ENCODE measurements at regions not wholly inside any gene's neighbourhood (a gene's known extent, or its start where the extent isn't known, plus 50 kb on each side); places are given as distances from the start of the nearest gene placed in this dataset.

GRCh38 chr22:48880749-48881148 is 946.9 kb downstream of the BRD1 start:
- TF ChIP-seq EZH2 (IDR thresholded peaks at IDR 0.05; ENCODE audit: low read depth, unreplicated experiment) (no peak), ZNF331 (CRISPR knock-in tag; IDR thresholded peaks at IDR 0.05; ENCODE audit: low read depth) (no peak), CTCF (conservative IDR thresholded peaks at IDR 0.05; ENCODE audit: low read depth in 2 of 2) (no peak), POLR2AphosphoS5 (IDR thresholded peaks at IDR 0.05; ENCODE audit: low read depth) (no peak), EZH2phosphoT487 (IDR thresholded peaks at IDR 0.05; ENCODE audit: unreplicated experiment) (no peak), CREB1 (CRISPR knock-in tag; IDR thresholded peaks at IDR 0.05; ENCODE audit: low read depth) (no peak), ZNF462 (CRISPR knock-in tag; IDR thresholded peaks at IDR 0.05) (no peak)

Measured in GM23338 (cell line).